Osteocyte (in vitro differentiated cells): ENCODE measurements at regions not wholly inside any gene's neighbourhood (a gene's known extent, or its start where the extent isn't known, plus 50 kb on each side); places are given as distances from the start of the nearest gene placed in this dataset.

ENCODE experiments used
- DNase-seq: peaks from one replicate; pipeline ENCODE4 v3.0.0; 2021; ENCODE audit warnings: mixed read lengths; ENCODE audit not compliant: unreplicated experiment; ENCODE audit errors: extremely low spot score
- H3K27ac Mint-ChIP-seq: one replicate; pipeline ENCODE4 v1.8.0; 2021; ENCODE audit warnings: mild to moderate bottlenecking, mixed read lengths; ENCODE audit not compliant: unreplicated experiment
- H3K27me3 Mint-ChIP-seq: one replicate; pipeline ENCODE4 v1.8.0; 2021; ENCODE audit warnings: mixed read lengths; ENCODE audit not compliant: unreplicated experiment
- H3K36me3 Mint-ChIP-seq: one replicate; pipeline ENCODE4 v1.8.0; 2021; ENCODE audit warnings: mixed read lengths; ENCODE audit not compliant: unreplicated experiment
- H3K4me1 Mint-ChIP-seq: one replicate; pipeline ENCODE4 v1.8.0; 2021; ENCODE audit warnings: mixed read lengths; ENCODE audit not compliant: unreplicated experiment
- H3K4me3 Mint-ChIP-seq: one replicate; pipeline ENCODE4 v1.8.0; 2021; ENCODE audit warnings: mild to moderate bottlenecking, moderate library complexity, mixed read lengths; ENCODE audit not compliant: unreplicated experiment
- H3K9me3 Mint-ChIP-seq: one replicate; pipeline ENCODE4 v1.8.0; 2021; ENCODE audit warnings: mixed read lengths; ENCODE audit not compliant: unreplicated experiment
- CTCF ChIP-seq: fragments of 200-600 bp; sonication (generic); IDR thresholded peaks from 2 replicates; pipeline ENCODE4 v1.5.0; 2021; ENCODE audit warnings: antibody characterized with exemption, mild to moderate bottlenecking, moderate library complexity

- Mint-ChIP-seq H3K27ac (no peak overlapping the region), H3K4me3 (no peak overlapping the region), H3K4me1 (peaks cover 7% of the 10 kb centered on the region), H3K9me3 (peaks cover 5% of the 10 kb centered on the region), H3K27me3 (no peaks in the 10 kb centered on the region), H3K36me3 (peaks cover 19% of the 10 kb centered on the region)
- DNase-seq, result no peak
- TF ChIP-seq CTCF, result no peak
Observed at GRCh38 chr22:26783885-26784284, 126.5 kb downstream of the MIAT start.

- TF ChIP-seq CTCF, result no peak
- no peaks in the 10 kb centered on the region for H3K27me3 Mint-ChIP-seq
- DNase-seq, result no peak
- H3K4me1 Mint-ChIP-seq, result peaks cover 2% of the 10 kb centered on the region
- H3K9me3 Mint-ChIP-seq, result peaks cover 2% of the 10 kb centered on the region
- H3K36me3 Mint-ChIP-seq, result peaks cover 13% of the 10 kb centered on the region
- H3K27ac Mint-ChIP-seq, result no peak overlapping the region
- no peak overlapping the region for H3K4me3 Mint-ChIP-seq
Observed at GRCh38 chr22:26784772-26785171, 127.4 kb downstream of the MIAT start.

- no peak for TF ChIP-seq CTCF
- Mint-ChIP-seq H3K36me3 (peaks cover 11% of the 10 kb centered on the region), H3K27me3 (no peaks in the 10 kb centered on the region), H3K4me3 (no peak overlapping the region), H3K9me3 (no peaks in the 10 kb centered on the region), H3K27ac (no peak overlapping the region), H3K4me1 (no peaks in the 10 kb centered on the region)
- no peak for DNase-seq
Observed at GRCh38 chr22:26785932-26786331, 128.5 kb downstream of the MIAT start.

GRCh38 chr22:26786398-26786797, 129.0 kb downstream of the MIAT start:
- peaks cover 11% of the 10 kb centered on the region for H3K36me3 Mint-ChIP-seq
- H3K4me3 Mint-ChIP-seq, result no peak overlapping the region
- DNase-seq, result no peak
- H3K9me3 Mint-ChIP-seq, result no peaks in the 10 kb centered on the region
- TF ChIP-seq CTCF, result no peak
- no peaks in the 10 kb centered on the region for H3K4me1 Mint-ChIP-seq
- no peak overlapping the region for H3K27ac Mint-ChIP-seq
- H3K27me3 Mint-ChIP-seq, result no peaks in the 10 kb centered on the region

- Mint-ChIP-seq H3K27me3 (no peaks in the 10 kb centered on the region), H3K4me3 (no peak overlapping the region), H3K9me3 (no peaks in the 10 kb centered on the region), H3K27ac (no peak overlapping the region), H3K36me3 (peaks cover 10% of the 10 kb centered on the region), H3K4me1 (peaks cover 4% of the 10 kb centered on the region)
- DNase-seq, result no peak
- no peak for TF ChIP-seq CTCF
Observed at GRCh38 chr22:26789951-26790350, 132.6 kb downstream of the MIAT start.
